Fibroblast of lung (primary cell): ENCODE measurements at regions not wholly inside any gene's neighbourhood (a gene's known extent, or its start where the extent isn't known, plus 50 kb on each side); places are given as distances from the start of the nearest gene placed in this dataset.

Experiments
- DNase-seq, 2 donors: peaks; one replicate each; pipeline versions ENCODE4 v3.0.0 to v3.0.0-alpha.2; 2010; ENCODE audit warnings: low read depth in 2 of 2
- H2AFZ ChIP-seq: 2 replicates; pipeline ENCODE4 v1.5.1; 2012; ENCODE audit warnings: low read length, control low read depth, inconsistent platforms
- H3K27ac ChIP-seq: 2 replicates; pipeline ENCODE4 v1.5.1; 2011; ENCODE audit warnings: low read length, control low read depth; ENCODE audit not compliant: insufficient read depth
- H3K27me3 ChIP-seq: 2 replicates; pipeline ENCODE4 v1.5.1; 2011; ENCODE audit warnings: mild to moderate bottlenecking, low read length; ENCODE audit not compliant: control insufficient read depth, insufficient read depth
- H3K36me3 ChIP-seq: 2 replicates; pipeline ENCODE4 v1.5.1; 2011; ENCODE audit warnings: low read length; ENCODE audit not compliant: control insufficient read depth, insufficient read depth
- H3K4me1 ChIP-seq: 2 replicates; pipeline ENCODE4 v1.5.1; 2011; ENCODE audit warnings: low read length; ENCODE audit not compliant: control insufficient read depth, insufficient read depth; ENCODE audit errors: extremely low read depth
- H3K4me2 ChIP-seq: 2 replicates; pipeline ENCODE4 v1.5.1; 2011; ENCODE audit warnings: low read length, control low read depth; ENCODE audit not compliant: insufficient read depth; ENCODE audit errors: extremely low read depth
- H3K4me3 ChIP-seq, 4 experiments: fragments of 200-600 bp in 1 of 4; sonication (generic) in 1 of 4; replicated peaks in 1 of 4; 2 replicates each; pipeline ENCODE4 v1.5.1; 2011 to 2016; ENCODE audit warnings: low read length in 4 of 4, low read depth in 3 of 4, mild to moderate bottlenecking in 3 of 4, control low read depth in 2 of 4, inconsistent platforms in 1 of 4, mixed read lengths in 1 of 4; ENCODE audit not compliant: insufficient read depth in 1 of 4; ENCODE audit errors: control extremely low read depth in 1 of 4
- H3K79me2 ChIP-seq: 2 replicates; pipeline ENCODE4 v1.5.1; 2012; ENCODE audit warnings: mild to moderate bottlenecking, low read length, inconsistent platforms; ENCODE audit not compliant: control insufficient read depth, insufficient read depth
- H3K9ac ChIP-seq: 2 replicates; pipeline ENCODE4 v1.5.1; 2011; ENCODE audit warnings: mild to moderate bottlenecking, low read length, control low read depth; ENCODE audit not compliant: insufficient read depth
- H3K9me3 ChIP-seq: 2 replicates; pipeline ENCODE4 v1.5.1; 2012; ENCODE audit warnings: low read depth, low read length; ENCODE audit not compliant: control insufficient read depth, insufficient read depth
- H4K20me1 ChIP-seq: 2 replicates; pipeline ENCODE4 v1.5.1; 2011; ENCODE audit warnings: low read length; ENCODE audit not compliant: control insufficient read depth, insufficient read depth; ENCODE audit errors: extremely low read depth
- EZH2 ChIP-seq: IDR thresholded peaks from 2 replicates; pipeline ENCODE4 v1.5.1; 2012; ENCODE audit warnings: low read length, control low read depth, mild to moderate bottlenecking; ENCODE audit errors: missing control alignments
- TF ChIP-seq, protein P1 (sequence below), 2 donors: IDR thresholded peaks in 1 of 2; conservative IDR thresholded peaks in 1 of 2; 1 replicate in 1 of 2; 2 replicates in 1 of 2; pipeline ENCODE4 v1.5.1; 2011 to 2012; ENCODE audit warnings: low read length in 2 of 2, control low read depth in 1 of 2, inconsistent platforms in 1 of 2, low read depth in 1 of 2, mild to moderate bottlenecking in 1 of 2

GRCh38 chr9:71368157-71368556 is 246.7 kb upstream of the TRPM3 start:
- H3K4me1 ChIP-seq: no peaks in the 10 kb centered on the region
- no peak overlapping the region for H3K27ac ChIP-seq
- H3K9ac ChIP-seq: no peak overlapping the region
- H3K36me3 ChIP-seq: no peaks in the 10 kb centered on the region
- H3K79me2 ChIP-seq: no peaks in the 10 kb centered on the region
- no peaks in the 10 kb centered on the region for H4K20me1 ChIP-seq
- H3K4me2 ChIP-seq: no peak overlapping the region
- TF ChIP-seq EZH2: no peak
- TF ChIP-seq, protein P1, sequence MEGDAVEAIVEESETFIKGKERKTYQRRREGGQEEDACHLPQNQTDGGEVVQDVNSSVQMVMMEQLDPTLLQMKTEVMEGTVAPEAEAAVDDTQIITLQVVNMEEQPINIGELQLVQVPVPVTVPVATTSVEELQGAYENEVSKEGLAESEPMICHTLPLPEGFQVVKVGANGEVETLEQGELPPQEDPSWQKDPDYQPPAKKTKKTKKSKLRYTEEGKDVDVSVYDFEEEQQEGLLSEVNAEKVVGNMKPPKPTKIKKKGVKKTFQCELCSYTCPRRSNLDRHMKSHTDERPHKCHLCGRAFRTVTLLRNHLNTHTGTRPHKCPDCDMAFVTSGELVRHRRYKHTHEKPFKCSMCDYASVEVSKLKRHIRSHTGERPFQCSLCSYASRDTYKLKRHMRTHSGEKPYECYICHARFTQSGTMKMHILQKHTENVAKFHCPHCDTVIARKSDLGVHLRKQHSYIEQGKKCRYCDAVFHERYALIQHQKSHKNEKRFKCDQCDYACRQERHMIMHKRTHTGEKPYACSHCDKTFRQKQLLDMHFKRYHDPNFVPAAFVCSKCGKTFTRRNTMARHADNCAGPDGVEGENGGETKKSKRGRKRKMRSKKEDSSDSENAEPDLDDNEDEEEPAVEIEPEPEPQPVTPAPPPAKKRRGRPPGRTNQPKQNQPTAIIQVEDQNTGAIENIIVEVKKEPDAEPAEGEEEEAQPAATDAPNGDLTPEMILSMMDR (conservative IDR thresholded peaks at IDR 0.05 in 1 of 2, IDR thresholded peaks at IDR 0.05 in 1 of 2; ENCODE audit: low read depth in 1 of 2, low read length in 2 of 2): no peak
- H3K9me3 ChIP-seq: no peaks in the 10 kb centered on the region
- no peaks in the 10 kb centered on the region for H3K27me3 ChIP-seq
- no peak overlapping the region for H2AFZ ChIP-seq
- no peak overlapping the region for H3K4me3 ChIP-seq
- DNase-seq: no peak

DNA sequence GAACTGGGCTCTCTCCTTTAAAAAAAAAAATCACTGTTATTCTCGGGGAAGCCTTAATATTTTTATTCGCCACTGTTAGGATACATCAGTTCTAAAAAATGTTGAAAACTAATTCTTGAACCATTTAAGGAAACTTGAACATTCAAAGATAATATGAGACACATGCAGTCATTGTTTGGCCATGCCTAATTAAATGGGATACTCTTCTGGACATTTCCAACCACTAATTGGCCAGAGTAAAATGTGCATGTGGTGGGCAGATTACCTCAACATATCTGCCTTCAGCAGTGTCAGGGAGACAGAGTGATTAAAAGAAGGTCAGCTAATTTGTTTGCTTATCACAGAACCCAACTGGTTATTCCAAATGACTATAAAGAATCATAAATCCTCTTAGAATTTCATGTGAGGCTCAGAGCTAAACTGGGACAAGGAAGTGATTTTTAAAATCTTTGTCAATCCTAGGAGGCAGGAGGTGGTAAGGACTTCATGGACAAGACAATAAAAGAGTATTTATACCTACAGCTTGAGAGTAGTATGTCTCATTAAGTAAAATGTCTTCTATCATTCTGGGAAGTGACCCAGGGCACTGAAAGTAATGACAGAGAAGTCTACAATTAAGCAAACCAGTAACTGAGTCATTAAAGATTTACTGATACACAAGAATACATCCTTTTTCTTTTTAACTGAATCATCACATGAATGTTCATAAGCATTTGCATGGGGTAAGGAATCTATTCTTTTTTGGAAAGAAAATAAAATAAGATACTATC is 242.9 kb upstream of the TRPM3 start:
- Histone ChIP-seq H3K4me3 (no peak overlapping the region), H3K27me3 (no peaks in the 10 kb centered on the region), H2AFZ (no peak overlapping the region), H3K9me3 (no peaks in the 10 kb centered on the region), H3K36me3 (no peaks in the 10 kb centered on the region), H3K79me2 (no peaks in the 10 kb centered on the region), H3K27ac (no peak overlapping the region), H4K20me1 (no peaks in the 10 kb centered on the region), H3K9ac (no peak overlapping the region), H3K4me1 (no peaks in the 10 kb centered on the region), H3K4me2 (no peak overlapping the region)
- TF ChIP-seq EZH2: no peak
- DNase-seq: peak in 1 of 2 donors; percentile 23

- no peaks in the 10 kb centered on the region for H3K4me1 ChIP-seq
- no peaks in the 10 kb centered on the region for H3K9me3 ChIP-seq
- H3K79me2 ChIP-seq: no peaks in the 10 kb centered on the region
- DNase-seq: peak in 1 of 2 donors; percentile 9
- no peak overlapping the region for H2AFZ ChIP-seq
- H3K27ac ChIP-seq: no peak overlapping the region
- H3K36me3 ChIP-seq: no peaks in the 10 kb centered on the region
- H3K4me2 ChIP-seq: no peak overlapping the region
- H4K20me1 ChIP-seq: no peaks in the 10 kb centered on the region
- TF ChIP-seq EZH2: no peak
- TF ChIP-seq, protein P1 (conservative IDR thresholded peaks at IDR 0.05 in 1 of 2, IDR thresholded peaks at IDR 0.05 in 1 of 2; ENCODE audit: low read depth in 1 of 2, low read length in 2 of 2): no peak
- no peak overlapping the region for H3K4me3 ChIP-seq
- no peak overlapping the region for H3K9ac ChIP-seq
- no peaks in the 10 kb centered on the region for H3K27me3 ChIP-seq
Observed at GRCh38 chr9:71363286-71363961, 242.0 kb upstream of the TRPM3 start.
